ENCODE measurements at regions not wholly inside any gene's neighbourhood (a gene's known extent, or its start where the extent isn't known, plus 50 kb on each side); places are given as distances from the start of the nearest gene placed in this dataset.

DNA sequence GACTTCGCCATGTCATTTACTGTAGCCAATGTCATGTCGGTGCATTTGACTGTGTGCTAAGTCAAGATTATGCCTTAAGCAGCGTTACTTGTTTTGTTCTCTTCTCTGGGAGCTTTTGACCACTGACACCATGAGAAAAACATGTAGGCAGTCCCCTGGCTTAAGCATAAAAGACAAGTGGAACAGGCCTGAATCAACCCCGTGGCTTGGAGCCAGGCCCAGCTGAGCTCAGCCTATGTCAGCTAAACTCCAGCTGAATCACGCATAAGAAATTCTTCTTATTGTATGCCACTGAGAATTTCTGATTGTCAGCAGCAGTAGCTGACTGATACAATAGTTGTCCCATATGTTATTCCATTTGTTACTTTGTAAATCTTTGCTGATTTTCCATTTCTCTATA is 261.9 kb downstream of the CBLL2 start:
- no peak overlapping the region for H3K4me3 Mint-ChIP-seq (ENCODE audit: unreplicated experiment)
- no peak overlapping the region for H3K27ac Mint-ChIP-seq (ENCODE audit: unreplicated experiment)
- H3K36me3 Mint-ChIP-seq (ENCODE audit: low read depth, unreplicated experiment), result no peaks in the 10 kb centered on the region
- H3K27me3 Mint-ChIP-seq (ENCODE audit: unreplicated experiment), result no peaks in the 10 kb centered on the region
- H3K4me1 Mint-ChIP-seq (ENCODE audit: unreplicated experiment), result no peaks in the 10 kb centered on the region
- H3K9me3 Mint-ChIP-seq (ENCODE audit: unreplicated experiment), result no peaks in the 10 kb centered on the region
- DNase-seq (ENCODE audit: low spot score), result no peak
- TF ChIP-seq, protein P1, sequence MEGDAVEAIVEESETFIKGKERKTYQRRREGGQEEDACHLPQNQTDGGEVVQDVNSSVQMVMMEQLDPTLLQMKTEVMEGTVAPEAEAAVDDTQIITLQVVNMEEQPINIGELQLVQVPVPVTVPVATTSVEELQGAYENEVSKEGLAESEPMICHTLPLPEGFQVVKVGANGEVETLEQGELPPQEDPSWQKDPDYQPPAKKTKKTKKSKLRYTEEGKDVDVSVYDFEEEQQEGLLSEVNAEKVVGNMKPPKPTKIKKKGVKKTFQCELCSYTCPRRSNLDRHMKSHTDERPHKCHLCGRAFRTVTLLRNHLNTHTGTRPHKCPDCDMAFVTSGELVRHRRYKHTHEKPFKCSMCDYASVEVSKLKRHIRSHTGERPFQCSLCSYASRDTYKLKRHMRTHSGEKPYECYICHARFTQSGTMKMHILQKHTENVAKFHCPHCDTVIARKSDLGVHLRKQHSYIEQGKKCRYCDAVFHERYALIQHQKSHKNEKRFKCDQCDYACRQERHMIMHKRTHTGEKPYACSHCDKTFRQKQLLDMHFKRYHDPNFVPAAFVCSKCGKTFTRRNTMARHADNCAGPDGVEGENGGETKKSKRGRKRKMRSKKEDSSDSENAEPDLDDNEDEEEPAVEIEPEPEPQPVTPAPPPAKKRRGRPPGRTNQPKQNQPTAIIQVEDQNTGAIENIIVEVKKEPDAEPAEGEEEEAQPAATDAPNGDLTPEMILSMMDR (IDR thresholded peaks at IDR 0.05; ENCODE audit: unreplicated experiment), result no peak

- Mint-ChIP-seq H3K9me3 (ENCODE audit: unreplicated experiment) (no peaks in the 10 kb centered on the region), H3K27ac (ENCODE audit: unreplicated experiment) (peak overlapping the region; percentile 26), H3K4me1 (ENCODE audit: unreplicated experiment) (no peaks in the 10 kb centered on the region), H3K27me3 (ENCODE audit: unreplicated experiment) (no peaks in the 10 kb centered on the region), H3K4me3 (ENCODE audit: unreplicated experiment) (no peak overlapping the region), H3K36me3 (ENCODE audit: low read depth, unreplicated experiment) (no peaks in the 10 kb centered on the region)
- no peak for DNase-seq (ENCODE audit: low spot score)
- TF ChIP-seq, protein P1 (IDR thresholded peaks at IDR 0.05; ENCODE audit: unreplicated experiment), result no peak
Measured at GRCh38 chrX:22536746-22537304, 264.1 kb downstream of the CBLL2 start.

GRCh38 chrX:22538580-22538979 is 265.9 kb downstream of the CBLL2 start:
- no peaks in the 10 kb centered on the region for H3K9me3 Mint-ChIP-seq (ENCODE audit: unreplicated experiment)
- H3K4me1 Mint-ChIP-seq (ENCODE audit: unreplicated experiment), result no peaks in the 10 kb centered on the region
- no peak for DNase-seq (ENCODE audit: low spot score)

DNA sequence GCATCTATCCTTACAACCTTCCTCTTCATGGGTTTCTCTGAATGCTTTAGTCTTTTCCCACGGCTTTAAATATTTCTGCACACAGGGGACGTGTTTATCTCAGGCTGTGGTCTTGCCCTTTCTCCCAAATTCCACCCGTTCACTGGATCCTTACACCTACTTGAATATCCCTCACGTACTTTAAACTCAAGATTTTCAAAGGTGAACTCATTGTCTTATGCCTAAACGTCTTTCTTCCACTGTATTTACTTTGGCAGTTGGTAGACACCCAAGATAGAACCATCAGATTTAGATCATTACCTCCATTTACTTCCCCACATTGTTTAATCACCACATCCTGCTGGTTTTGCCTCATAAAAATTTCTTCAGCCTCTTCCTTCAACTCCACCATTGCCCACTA is 269.2 kb downstream of the CBLL2 start:
- Mint-ChIP-seq H3K9me3 (ENCODE audit: unreplicated experiment) (no peaks in the 10 kb centered on the region), H3K27me3 (ENCODE audit: unreplicated experiment) (no peaks in the 10 kb centered on the region), H3K4me1 (ENCODE audit: unreplicated experiment) (no peaks in the 10 kb centered on the region), H3K27ac (ENCODE audit: unreplicated experiment) (no peak overlapping the region), H3K36me3 (ENCODE audit: low read depth, unreplicated experiment) (no peaks in the 10 kb centered on the region), H3K4me3 (ENCODE audit: unreplicated experiment) (no peak overlapping the region)
- DNase-seq (ENCODE audit: low spot score), result no peak
- TF ChIP-seq, protein P1 (IDR thresholded peaks at IDR 0.05; ENCODE audit: unreplicated experiment), result no peak

More at GRCh38 chrX:22538580-22538979, 265.9 kb downstream of the CBLL2 start:
- Mint-ChIP-seq H3K27ac (ENCODE audit: unreplicated experiment) (no peak overlapping the region), H3K27me3 (ENCODE audit: unreplicated experiment) (no peaks in the 10 kb centered on the region), H3K36me3 (ENCODE audit: low read depth, unreplicated experiment) (no peaks in the 10 kb centered on the region), H3K4me3 (ENCODE audit: unreplicated experiment) (no peak overlapping the region)
- TF ChIP-seq, protein P1 (IDR thresholded peaks at IDR 0.05; ENCODE audit: unreplicated experiment), result no peak

- Mint-ChIP-seq H3K4me1 (ENCODE audit: unreplicated experiment) (no peaks in the 10 kb centered on the region), H3K27me3 (ENCODE audit: unreplicated experiment) (no peaks in the 10 kb centered on the region), H3K4me3 (ENCODE audit: unreplicated experiment) (no peak overlapping the region), H3K36me3 (ENCODE audit: low read depth, unreplicated experiment) (no peaks in the 10 kb centered on the region), H3K27ac (ENCODE audit: unreplicated experiment) (no peak overlapping the region), H3K9me3 (ENCODE audit: unreplicated experiment) (no peaks in the 10 kb centered on the region)
- TF ChIP-seq, protein P1 (IDR thresholded peaks at IDR 0.05; ENCODE audit: unreplicated experiment), result no peak
- no peak for DNase-seq (ENCODE audit: low spot score)
Measured at GRCh38 chrX:22542641-22543040, 269.9 kb downstream of the CBLL2 start.

All from endothelial cell (in vitro differentiated cells).